22Rv1 (cell line): ENCODE measurements at regions not wholly inside any gene's neighbourhood (a gene's known extent, or its start where the extent isn't known, plus 50 kb on each side); places are given as distances from the start of the nearest gene placed in this dataset.

Source experiments
- H3K27ac ChIP-seq: fragments of 450-650 bp; 2 replicates; pipeline ENCODE4 v1.5.1; 2017
- ZFX ChIP-seq: fragments of 450-650 bp; IDR thresholded peaks from 2 replicates; pipeline ENCODE4 v1.6.1; 2017; ENCODE audit warnings: antibody characterized with exemption, borderline replicate concordance
- TF ChIP-seq, protein P1 (sequence below): fragments of 450-650 bp; IDR thresholded peaks from 2 replicates; pipeline ENCODE4 v1.5.1; 2017; ENCODE audit warnings: mild to moderate bottlenecking

DNA sequence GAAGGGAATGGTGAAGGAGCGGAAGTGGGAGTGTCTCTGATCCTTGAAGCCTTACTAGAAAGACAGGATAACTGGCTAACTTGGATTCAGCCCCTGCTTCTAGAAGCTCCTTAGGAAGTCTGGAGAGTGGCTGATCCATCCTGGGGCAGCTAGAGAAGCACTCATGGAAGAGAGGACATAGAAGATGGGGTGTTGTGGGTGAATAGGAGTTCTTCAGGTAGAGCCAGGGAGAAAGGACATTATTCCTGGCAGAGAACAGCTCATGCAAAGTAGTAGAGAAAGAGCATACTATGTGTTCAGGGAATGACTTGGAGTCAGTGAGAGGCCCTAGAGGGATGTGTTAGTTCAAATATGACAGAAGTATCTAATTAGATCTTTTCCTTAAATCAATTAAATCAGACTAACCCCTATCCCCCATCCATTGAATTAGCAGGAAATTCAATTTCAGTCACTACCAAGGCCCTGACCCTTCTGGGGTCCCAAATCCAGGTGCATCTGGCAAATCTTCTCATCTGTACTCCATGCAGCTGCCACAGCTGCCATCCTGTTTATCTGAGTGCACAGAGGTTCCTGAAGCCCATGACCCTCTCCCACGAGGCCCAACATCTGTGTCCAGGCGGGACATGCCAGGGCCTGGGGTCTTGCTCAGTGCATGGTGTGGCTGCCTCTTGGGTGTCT is 130.7 kb downstream of the DHX35 start:
- TF ChIP-seq, protein P1, sequence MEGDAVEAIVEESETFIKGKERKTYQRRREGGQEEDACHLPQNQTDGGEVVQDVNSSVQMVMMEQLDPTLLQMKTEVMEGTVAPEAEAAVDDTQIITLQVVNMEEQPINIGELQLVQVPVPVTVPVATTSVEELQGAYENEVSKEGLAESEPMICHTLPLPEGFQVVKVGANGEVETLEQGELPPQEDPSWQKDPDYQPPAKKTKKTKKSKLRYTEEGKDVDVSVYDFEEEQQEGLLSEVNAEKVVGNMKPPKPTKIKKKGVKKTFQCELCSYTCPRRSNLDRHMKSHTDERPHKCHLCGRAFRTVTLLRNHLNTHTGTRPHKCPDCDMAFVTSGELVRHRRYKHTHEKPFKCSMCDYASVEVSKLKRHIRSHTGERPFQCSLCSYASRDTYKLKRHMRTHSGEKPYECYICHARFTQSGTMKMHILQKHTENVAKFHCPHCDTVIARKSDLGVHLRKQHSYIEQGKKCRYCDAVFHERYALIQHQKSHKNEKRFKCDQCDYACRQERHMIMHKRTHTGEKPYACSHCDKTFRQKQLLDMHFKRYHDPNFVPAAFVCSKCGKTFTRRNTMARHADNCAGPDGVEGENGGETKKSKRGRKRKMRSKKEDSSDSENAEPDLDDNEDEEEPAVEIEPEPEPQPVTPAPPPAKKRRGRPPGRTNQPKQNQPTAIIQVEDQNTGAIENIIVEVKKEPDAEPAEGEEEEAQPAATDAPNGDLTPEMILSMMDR: no peak
- no peak for TF ChIP-seq ZFX
- no peak overlapping the region for H3K27ac ChIP-seq

DNA sequence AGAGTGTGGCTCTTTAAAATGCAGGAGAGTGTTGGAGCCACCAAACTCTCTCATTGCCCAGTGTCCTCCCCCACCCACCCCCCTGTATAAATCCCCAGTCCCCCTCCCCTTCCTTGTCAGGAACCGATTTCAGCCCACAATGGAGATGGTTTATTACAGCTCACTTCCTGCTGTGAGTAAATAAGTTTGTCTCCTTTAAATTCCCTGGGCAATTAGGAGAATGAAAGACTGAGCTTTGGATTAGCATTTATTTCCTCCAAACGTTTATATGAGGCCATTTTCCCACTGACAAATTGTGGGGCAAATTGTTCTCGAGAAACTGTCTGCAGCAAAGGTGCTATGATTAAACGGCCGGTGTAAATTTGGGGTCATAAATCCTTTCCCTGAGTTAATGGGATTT is 128.8 kb downstream of the DHX35 start:
- no peak overlapping the region for H3K27ac ChIP-seq
- no peak for TF ChIP-seq ZFX
- TF ChIP-seq, protein P1: no peak

DNA sequence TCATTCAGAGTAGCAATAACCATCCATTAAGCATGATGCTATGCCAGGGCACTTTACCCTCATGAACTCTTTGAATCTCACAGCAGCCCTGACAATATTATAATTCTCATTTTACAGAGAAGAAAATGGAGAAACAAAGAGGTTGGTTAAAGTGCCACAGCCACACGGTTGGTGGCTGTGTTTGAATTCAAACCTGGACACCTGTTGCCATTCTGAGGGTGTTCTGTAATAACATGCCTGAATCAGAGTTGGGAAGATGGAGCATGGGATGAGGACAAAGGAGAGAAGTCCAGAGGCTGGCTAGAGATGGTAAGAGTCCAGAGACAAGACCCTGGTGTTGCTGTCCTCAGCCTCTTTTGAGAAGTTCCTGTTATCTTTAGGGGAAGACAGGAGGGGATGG is 127.7 kb downstream of the DHX35 start:
- H3K27ac ChIP-seq: no peak overlapping the region

More for the DNA sequence above, 127.7 kb downstream of the DHX35 start:
- TF ChIP-seq ZFX: no peak
- TF ChIP-seq, protein P1: no peak
